ENCODE measurements at regions not wholly inside any gene's neighbourhood (a gene's known extent, or its start where the extent isn't known, plus 50 kb on each side); places are given as distances from the start of the nearest gene placed in this dataset.
A peak's percentile ranks its signal among the peaks of the same experiment; 100 is the strongest.
"Not testable (repeated sequence)": the region's sequence is repeated elsewhere in the genome, so short reads cannot be mapped to it uniquely, and the experiment has no call there.

DNA sequence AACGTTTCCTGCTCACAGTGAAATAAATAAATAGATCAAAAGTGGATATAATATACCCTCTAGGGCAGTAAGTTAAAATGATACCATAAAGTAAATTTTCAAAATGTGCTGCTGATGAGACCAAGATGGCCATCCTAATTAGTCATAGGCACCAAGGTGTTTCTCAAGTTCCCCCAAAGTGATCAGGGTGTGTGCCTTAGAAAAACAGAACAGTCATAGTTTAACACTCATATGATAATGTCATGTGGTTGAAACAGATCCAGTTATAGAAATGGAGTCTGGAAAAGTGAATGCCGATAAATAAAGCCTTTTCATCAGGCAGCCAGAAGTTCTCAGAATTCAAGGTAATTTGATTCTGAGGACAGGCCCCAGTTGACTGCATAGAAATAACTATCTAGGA lies 161.5 kb upstream of the CDKN2B start:
- no peak for DNase-seq

DNA sequence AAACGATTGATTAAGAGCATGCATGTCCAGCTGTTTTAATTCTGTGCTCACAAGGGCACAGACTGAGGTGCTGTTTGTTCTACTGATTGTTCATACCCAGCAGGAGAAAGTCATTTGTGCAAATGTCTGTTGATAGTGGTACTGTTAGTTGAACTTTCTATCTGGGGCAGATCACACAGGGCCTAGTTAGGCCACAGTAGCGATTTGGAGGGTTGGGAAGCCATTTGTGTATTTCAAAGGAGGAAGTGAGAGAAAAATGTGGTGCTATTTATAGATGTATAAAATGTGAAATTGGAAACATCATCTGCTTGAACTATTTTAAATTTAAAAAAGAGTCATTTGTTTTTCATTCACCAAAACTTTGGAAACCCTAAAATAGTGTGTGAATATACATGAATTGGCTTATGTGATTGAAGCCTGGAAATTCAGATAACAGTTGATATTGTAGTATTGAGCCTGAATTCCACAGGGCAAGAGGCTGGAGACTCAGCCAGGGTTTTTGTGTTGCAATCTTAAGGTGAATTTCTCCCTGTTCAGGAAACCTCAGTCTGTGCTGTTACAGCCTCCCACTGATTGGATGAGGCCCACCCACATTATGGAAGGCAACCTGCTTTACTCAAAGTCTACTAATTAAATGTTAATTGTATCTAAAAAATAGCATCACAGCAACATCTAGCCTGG lies 162.0 kb upstream of the CDKN2B start:
- no peak for DNase-seq

DNA sequence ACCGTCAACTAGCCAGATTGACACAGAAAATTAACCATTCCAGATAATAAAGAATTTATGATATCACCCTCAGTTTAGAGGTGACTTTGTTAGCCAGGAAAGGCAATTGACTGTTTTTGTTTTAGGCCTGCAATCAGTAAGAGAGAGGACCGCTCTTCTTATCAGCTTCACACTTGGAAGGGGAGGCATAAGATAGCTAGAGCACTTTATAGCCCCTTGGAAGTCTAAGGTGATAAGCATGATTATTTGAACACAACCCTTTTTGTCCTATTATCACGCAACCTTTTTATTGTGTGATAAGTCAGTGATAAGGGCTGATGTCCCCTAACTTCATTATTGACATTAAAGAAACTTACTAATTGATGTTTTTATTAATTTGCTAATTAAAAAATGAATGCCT lies 162.6 kb upstream of the CDKN2B start:
- DNase-seq: no peak

DNA sequence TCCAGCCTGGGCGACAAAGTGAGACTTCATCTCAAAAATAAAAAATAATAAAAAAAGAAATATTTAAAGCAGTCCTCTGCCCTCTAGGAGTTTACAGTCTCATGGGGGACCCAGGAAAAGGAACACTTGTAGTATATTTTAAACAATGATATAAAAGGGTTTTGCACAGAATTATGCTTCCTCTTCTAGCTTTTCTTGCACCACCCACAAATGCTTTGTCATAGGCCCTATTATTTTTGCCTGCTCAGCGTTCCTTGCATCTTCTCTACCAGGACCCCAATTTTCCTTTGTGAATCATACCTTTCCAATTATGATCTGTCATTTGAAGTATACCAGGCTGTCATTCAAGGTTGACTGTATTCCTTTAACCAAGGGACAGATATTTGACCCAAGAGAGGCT lies 164.8 kb upstream of the CDKN2B start:
- DNase-seq: no peak

DNA sequence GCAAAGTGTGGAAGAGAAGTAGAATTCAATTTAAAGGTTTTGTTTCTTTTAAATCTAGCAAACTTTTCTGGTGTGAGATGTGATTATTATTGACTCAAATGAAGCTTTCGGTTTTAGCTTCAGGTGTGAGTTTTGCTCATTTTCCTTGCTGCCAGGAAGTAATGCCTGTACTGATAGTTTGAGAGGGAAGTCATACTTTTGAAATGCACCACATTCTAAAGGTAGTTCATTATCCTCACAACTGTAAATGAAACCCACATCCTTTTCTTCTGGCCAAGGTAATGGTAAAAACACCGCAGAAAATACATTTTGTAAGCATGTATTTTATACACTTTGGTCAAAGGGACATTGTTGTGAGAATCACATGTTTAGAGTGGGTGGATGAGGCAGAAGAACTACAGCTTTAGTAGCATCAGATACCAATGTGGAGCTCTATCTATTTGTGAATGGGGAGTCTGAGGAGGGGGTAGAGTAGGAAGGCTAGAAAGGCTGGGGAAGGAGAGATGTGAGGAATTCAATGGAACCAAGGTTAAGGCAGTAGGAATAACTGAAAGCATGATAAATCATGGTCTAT lies 167.0 kb upstream of the CDKN2B start:
- DNase-seq: peak; percentile 72

DNA sequence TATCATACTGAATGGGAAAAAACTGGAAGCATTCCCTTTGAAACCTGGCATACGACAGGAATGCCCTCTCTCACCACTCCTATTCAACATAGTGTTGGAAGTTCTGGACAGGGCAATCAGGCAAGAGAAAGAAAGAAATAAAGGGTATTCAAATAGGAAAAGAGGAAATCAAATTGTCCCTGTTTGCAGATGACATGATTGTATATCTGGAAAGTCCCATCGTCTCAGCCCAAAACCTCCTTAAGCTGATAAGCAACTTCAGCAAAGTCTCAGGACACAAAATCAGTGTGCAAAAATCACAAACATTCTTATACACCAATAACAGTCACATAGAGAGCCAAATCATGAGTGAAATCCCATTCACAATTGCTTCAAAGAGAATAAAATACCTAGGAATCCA lies 171.9 kb upstream of the CDKN2B start:
- DNase-seq: not testable (repeated sequence)

DNA sequence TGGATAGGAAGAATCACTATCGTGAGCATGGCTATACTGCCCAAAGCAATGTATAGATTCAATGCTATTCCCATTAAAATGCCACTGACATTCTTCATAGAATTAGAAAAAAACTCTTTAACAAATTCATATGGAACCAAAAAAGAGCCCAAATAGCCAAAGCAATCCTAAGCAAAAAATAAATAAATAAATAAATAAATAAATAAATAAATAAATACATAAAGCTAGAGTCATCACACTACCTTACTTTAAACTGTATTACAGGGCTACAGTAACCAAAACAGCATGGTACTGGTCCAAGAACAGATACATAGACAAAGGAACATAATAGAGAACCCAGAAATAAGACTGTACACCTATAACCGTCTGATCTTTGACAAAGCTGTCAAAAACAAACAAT lies 180.4 kb upstream of the CDKN2B start:
- DNase-seq: no peak

DNA sequence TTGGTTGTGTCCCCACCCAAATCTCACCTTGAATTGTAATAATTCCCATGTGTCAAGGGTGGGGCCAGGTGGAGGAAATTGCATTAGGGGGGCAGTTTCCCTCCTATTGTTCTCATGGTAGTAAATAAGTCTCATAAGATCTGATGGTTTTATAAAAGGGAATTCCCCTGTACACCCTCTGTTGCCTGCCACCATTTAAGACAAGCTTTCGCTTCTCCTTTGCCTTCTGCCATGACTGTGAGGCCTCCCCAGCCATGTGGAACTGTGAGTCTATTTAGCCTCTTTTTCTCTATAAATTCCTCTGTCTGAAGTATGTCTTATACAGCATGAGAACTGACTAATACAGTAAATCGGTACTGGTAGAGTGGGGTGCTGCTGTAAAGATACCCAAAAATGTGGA lies 187.9 kb upstream of the CDKN2B start:
- not testable (repeated sequence) for DNase-seq

DNA sequence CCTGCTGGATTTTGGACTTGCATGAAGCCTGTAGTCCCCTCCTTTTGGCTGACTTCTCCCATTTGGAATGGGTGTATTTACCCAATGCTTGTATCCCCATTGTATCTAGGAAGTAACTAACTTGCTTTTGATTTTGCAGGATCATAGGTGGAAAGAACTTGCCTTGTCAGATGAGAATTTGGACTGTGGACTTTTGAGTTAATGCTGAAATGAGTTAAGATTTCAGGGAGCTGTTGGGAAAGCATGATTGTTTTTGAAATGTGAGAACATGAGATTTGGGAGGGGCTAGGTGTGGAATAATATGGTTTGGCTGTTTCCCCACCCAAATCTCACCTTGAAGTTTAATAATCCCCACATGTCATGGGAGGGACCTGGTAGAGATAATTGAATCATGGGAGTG lies 189.6 kb upstream of the CDKN2B start:
- DNase-seq: no peak

DNA sequence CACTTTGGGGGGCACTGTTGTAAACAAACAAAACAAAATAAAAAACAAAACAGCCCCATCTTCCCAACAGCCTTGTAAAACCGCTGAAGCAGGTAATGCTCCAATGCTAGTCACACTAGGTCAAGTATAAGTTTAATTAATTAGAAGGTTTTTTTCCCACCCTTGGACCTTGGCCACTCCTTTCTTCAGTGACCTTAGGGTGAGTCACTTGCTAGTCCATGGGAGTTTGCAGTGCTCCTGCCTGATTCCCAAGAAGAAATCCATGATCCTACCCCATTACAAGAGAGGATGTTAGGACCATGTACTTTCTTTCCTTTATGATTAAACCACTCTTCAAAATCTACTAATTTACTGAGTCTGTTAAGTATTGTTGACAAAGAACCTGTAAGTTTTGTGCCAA lies 192.2 kb upstream of the CDKN2B start:
- no peak for DNase-seq

DNA sequence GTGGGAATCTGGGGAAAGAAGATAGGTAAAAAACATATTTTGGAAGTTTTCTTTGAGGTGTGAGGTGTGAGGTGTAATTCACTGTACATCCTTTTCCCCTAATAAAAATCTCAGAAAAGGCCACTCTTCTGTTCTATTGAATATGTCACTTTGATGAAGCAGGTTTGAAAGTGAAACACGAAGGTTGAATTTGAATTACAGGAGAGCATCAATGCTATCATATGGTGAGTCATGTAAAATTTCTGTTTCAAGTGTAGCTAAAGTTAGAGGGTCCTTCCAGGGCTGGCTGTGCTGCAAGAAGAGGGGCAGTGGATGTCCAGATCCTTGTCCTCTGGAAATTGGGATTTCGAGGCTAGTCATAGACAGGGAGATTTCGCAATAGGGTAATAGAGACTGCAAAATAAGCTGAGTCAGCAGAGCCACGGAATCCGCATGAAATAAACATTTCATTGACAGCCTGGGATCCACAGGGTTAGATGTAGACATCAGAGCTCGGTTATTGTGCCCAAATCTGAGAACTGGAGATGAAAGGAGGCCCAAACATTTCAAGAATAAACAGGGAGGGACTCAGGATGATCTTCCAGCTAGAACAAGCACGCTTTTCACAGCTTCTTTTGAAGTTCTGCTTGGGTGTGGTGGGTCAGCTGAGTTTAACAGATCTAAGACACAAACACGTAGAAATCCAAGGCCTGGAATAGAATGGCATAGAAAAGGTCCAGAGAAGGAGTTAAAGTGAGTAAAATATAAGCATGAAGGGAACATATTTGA lies 194.4 kb upstream of the CDKN2B start:
- DNase-seq: no peak

DNA sequence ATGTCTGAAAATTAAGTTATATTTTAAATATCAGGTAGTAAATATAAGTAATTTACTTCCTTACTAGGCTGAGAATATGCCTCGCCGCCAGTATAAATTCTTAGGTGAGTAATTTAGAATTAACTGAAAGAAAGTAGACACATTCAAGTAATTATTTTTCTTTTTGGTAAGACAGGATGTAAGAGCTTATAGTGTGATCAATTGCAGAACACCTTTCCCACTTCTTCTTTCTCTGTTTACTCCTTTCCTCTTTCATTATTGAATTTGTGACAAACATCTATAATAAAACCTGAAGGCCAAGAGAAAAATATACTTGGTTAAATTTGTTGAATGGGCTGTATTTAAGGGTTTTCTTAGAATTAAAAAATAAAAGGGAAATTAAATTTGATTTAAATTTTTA lies 195.1 kb upstream of the CDKN2B start:
- DNase-seq: no peak

DNA sequence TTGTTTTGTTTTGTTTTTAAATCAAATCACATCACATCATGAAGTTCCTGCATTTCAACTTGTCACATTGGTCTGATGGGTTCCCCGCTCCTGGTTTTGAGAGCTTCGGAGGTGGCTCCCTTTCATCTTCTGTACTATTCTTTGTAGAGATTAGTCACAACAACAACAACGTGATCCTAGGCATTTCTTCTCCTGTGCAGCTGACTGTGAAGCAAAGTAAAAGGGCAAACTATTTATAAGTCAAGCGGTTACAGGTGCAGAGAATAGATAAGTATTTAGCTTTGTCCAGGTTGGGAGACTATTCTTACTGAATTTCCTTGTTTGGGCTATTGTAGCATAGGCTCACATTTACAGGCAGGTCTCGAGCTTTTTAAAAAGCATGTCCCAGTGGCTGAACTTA lies 197.7 kb upstream of the CDKN2B start:
- no peak for DNase-seq

DNA sequence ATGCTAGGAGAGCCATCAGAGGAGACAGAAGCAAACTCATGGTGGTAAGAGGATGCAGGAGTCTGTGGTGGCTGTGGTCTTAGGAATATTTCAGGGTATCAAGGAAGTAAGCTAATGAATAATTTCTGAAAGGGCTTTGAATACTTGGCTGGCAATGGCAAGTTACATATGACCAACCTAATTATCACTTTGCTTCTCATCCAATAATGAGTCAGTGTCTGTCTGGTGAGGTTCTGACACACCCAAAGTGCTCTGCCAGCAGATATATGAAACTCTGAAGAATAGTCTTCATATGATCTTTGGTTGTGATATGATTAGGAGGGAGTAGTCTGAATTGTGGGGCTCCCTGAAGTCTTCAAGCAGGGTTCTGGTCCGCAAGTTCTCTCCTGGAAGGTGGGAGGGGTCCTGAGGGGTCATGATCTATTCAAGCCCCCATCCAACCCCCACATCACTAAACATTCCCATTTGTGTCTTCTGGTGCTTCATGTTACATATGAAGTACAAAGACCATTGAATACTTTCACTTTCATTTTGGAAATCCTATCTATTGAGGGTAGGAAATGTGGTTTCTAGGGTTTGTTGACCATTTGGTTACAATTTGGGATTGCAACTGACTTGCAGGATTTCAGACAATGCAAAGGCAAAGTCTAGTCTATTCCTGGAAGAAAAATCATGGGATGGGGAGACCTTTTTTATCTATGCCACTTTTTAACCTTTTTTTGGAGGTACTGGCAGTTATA lies 199.9 kb upstream of the CDKN2B start:
- peak; percentile 68 for DNase-seq

DNA sequence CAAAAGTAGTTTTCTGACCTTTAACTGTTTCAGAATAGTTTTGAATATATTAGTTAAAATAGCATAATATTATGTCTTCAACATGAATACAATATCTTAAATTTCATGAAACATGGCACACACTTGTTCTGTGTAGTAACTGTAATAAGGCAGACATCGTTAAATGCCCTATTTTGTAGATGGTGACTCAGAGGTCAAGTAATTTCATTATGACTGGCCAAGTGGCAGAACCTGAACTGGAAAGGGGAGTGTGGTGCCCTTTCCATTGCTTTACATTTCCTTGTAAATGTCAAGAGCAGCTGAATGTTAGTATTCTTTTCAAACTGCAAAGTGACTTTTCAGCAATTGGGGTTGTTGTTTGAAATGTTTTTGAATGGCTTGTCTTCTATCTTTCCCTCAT lies 201.2 kb upstream of the CDKN2B start:
- peak; percentile 53 for DNase-seq

DNA sequence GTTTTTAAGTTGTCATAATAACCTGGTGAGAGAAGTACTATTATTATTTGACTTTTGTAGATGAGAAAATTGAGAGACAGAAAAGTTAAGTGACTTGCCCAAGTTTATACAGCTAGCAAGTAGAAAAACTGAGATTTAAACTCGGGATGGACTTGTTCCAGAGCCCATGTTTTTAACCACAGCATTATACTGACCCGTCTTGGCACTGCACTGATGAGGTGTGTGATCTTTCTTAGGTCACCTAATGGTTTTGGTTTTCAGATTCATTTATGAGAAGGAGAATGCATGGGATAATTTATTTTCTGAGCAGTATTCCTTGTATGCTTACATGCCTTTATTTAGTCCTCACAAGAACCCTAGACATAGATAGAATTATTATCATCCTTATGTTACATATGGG lies 201.8 kb upstream of the CDKN2B start:
- DNase-seq: no peak

DNA sequence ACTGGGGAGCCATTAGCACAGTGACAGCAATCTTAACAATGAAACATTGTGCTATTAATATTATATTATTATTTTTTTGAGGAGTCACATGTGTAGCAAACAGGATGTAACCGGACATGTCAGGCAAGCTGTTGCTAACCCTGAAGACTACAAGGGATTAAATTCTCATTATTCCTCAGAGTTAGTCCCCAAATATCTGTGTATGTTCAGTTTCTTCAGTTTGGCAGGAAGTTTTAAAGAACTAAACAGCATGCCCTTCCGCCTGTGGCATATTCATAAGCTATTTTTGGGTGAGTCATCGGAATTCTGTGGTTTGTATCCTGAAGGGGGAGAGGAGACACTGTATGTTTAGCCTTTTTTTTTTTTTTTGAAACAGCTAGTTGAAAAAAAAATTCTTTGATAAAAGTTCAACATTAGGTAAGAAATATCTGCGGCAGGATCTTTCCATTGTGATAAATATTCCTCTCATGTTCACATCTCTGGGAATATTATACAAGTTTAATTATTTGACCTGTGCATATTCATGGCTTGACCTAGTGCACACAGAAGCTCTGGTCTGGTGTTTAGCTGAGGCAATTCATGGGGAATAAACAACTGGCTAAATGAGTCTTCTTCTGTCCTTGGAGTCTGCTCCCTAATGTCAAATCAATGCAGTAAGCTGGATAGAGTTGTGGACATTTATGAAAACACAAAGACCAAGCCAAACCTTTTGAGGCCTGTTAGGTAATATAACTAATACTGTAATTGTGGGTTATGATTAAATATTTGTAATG lies 202.7 kb upstream of the CDKN2B start:
- no peak for DNase-seq

DNA sequence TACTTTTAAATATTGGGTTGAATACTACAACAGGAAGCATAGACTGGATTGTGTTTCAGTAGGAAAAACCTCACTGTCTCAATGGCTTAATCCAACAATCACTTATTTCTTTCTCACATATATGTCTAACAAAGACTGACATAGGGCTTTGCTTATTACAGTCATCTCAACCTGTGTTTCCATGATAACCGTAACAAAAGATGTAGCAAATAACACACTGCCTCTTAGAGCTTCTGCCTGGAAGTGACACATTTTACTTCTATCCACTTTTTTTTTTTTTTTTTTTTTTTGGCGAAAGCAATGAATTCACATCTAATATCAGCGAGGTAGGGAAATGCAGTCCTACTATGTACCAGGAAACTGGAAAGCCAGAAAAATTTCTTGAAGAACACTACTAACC lies 204.9 kb upstream of the CDKN2B start:
- DNase-seq: no peak

DNA sequence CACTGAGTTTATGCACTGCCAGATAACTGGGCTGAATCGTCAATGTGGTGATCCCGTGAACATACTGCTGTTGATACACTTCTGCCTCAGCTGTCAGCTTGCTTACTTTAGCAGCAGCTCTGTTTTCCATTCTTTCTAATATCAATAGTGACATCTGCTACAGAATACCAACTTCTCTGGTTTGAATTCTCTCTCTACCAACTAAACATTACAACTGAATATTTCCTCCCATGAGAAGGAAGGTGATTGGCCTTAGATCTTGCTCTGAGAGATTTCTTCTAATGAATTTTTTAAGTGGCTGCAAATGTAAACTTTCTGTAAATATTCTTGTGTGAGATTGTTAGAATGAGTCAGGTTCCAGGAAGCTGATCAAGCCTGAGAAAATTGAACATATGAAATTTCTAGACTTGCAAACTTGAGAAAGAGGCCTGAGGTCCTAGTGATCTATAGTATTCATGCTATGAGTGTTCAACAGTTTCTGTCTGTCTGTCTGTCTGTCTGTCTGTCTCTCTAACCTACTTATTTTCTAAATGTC lies 205.5 kb upstream of the CDKN2B start:
- peak; percentile 65 for DNase-seq

DNA sequence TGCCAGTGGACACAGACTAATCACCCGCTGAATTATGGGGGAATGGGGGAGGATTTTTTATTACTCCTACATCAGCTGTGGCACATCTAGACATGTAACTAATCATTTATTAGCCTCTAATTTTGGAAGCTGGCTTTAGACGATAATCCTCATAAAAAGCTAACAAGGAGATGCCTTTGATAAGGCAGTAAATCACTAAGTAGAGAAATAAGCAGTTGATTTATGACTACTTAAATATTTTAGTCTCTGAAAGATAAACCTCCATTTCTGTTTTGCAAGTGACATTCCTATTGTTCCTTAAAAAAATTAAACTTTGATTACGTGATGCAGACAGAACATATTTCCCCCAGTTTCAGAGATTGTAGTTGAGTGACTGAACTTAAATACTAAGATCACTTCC lies 206.4 kb upstream of the CDKN2B start:
- no peak for DNase-seq

DNA sequence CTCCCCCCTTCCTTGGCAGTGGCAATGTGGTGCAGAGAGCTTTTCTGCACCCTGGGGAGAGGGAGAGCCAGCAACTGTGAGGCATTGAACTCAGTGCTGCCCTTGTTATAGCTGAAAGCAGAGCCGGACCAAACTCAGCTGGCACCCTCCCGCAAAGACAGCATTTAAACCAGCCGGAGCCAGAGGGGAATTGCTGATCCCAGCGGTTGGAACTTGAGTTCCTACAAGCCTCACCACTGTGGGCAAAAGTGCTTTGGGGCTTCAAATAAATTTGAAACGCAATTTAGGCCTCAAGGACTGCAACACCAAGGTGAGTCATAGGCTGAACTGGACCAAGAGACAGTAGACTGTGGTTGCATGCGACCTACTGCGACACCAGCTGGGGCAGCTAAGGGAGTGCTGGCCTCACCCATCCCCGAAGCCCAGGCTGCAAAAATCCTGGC lies 207.6 kb upstream of the CDKN2B start:
- DNase-seq: no peak

DNA sequence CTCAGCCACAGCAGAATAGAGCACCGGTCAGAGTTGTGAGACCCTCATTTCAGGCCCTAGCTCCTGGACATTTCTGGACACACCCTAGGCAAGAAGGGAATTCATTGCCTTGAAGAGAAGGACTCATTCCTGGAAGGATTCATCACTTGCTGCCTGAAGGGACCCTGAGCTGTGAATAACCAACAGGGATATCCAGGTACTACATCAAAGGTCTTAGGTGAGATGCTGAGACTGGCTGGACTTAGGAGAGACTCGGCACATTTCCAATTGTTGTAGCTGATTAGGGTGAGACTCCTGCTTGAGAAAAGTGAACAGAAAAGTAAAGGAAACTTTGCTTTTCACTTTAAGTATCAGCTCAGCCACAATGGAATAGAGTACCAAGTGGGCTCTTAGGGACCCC lies 208.1 kb upstream of the CDKN2B start:
- no peak for DNase-seq

DNA sequence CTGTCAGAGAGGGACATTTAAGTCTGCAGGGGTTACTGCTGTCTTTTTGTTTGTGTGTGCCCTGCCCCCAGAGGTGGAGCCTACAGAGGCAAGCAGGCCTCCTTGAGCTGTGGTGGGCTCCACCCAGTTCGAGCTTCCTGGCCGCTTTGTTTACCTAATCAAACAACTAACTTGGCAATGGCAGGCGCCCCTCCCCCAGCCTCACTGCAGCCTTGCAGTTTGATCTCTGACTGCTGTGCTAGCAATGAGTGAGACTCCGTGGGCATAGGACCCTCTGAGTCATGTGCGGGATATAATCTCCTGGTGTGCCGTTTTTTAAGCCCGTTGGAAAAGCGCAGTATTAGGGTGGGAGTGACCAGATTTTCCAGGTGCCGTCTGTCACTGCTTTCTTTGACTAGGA lies 216.8 kb upstream of the CDKN2B start:
- not testable (repeated sequence) for DNase-seq
